A172 (cell line): ENCODE measurements at regions not wholly inside any gene's neighbourhood (a gene's known extent, or its start where the extent isn't known, plus 50 kb on each side); places are given as distances from the start of the nearest gene placed in this dataset.
A peak's percentile ranks its signal among the peaks of the same experiment; 100 is the strongest.

Experiments
- DNase-seq: peaks from one replicate; pipeline ENCODE4 v3.0.0-alpha.2; 2015; ENCODE audit warnings: low spot score

DNA sequence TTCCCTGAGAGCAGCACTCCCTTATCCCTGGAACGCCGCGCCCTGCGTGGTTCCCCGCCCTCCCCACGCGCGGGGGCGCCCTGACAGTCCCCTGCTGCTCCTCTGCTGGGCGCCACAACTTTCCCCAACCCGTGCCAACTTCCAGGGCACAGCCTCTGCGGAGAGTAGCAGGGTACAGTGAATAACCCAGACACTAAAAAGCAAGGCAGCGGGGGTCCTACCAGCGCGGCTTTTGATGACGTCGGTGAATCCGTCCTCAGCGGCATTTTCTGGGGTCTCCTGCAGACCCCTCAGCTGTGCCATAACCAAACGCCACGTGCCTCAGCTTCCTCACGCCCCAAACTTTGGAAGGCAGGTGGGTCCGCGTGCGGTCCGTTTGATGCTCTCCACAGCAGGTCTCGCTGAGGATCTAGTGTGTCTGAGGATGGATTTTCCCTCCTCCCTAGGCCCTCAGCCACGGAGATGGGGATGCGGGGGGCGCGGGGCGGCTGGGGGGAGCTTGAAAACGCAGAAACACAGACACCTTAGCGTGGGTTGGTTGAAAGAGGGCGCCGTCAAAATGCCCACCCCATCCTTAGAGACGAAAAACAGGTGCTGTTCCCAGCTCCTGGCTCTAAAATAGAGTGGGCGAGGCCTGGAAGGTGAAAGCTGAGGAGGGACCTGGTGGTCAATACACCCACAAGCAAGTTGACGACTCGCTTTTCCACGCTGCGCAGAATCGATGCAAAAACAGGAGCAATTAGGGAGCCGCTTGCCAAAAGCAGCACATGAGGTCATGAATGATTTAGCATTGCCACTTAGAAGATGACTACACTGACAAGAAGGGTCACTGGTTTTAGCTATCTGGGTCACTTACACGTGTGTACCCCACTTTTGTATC is 405.6 kb downstream of the FAM47A start:
- DNase-seq = no peak

DNA sequence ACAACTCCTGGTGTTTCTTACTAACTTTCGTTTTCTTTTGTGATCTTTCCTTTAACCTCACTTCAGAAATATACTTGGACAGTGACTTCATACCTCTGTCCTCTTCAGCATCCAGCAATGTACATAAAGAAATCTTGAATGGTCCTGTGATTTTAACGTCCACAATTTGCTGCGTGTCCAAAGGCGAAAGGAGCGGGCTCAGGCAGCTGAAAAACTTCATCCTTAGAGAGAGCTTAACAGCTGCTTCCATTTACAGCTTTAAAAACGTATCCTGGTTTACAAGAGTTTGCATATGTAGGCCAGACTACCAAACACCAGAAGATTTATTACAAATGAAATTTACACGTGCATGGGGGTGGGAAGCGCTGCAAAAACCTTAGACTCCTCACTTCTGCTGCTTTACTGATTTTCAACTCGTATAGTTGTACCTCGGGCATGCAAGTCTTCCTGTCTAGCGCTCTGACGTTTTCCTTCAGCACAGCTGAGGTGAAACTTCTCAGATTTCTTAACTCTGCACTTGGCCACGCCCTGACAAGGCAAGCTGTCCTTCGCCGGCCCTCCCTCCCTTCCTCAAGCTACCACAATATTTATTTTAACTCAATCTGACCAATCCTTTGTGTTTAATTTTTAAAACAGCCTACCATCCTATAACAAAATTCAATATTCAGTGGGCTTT is 406.4 kb downstream of the FAM47A start:
- peak; percentile 38 for DNase-seq

- no peak for DNase-seq
Measured at GRCh38 chrX:33721927-33722326, 410.2 kb downstream of the FAM47A start.

- no peak for DNase-seq
Measured at GRCh38 chrX:33686105-33686504, 446.0 kb downstream of the FAM47A start.
